GM21526 (cell line): ENCODE measurements at regions not wholly inside any gene's neighbourhood (a gene's known extent, or its start where the extent isn't known, plus 50 kb on each side); places are given as distances from the start of the nearest gene placed in this dataset.
"Not testable (repeated sequence)": the region's sequence is repeated elsewhere in the genome, so short reads cannot be mapped to it uniquely, and the experiment has no call there.

Source experiments
- ATAC-seq: cut with Tn5 transposase; IDR thresholded peaks from one replicate; pipeline ENCODE4 v1.9.1; 2021; ENCODE audit warnings: moderate library complexity; ENCODE audit not compliant: unreplicated experiment, low FRiP score

- not testable (repeated sequence) for ATAC-seq
Observed at GRCh38 chr2:49692022-49692421, 537.7 kb upstream of the FSHR start.

GRCh38 chr2:49687918-49688317, 533.6 kb upstream of the FSHR start:
- peak; percentile 61 for ATAC-seq

DNA sequence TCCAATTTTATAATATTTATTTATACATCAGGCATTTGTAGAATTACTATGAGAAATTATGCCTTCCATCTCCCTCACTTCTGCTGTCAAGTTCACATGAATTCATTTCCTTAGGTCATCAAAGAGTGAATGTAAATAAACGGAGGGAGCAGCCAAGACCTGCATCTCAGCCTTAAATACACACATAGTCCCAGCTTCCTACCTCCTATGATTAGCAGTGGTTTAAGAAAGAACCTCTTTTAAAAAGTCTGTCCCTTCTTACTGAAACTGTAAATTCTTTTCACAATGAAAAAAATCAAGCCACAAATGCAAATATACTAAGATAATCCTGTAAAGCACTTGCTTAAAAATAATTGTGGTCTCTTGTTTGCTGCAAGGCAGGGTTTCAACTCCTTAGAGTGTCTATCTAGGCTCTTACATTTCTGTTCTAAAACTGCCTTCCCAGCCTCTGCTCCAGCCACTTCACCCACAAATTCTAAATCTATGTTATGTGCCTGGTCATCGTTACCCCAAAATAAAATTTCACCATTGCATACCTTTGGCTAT, 532.7 kb upstream of the FSHR start:
- ATAC-seq = no peak

- ATAC-seq = no peak
Observed at GRCh38 chr2:49686291-49686690, 532.0 kb upstream of the FSHR start.

DNA sequence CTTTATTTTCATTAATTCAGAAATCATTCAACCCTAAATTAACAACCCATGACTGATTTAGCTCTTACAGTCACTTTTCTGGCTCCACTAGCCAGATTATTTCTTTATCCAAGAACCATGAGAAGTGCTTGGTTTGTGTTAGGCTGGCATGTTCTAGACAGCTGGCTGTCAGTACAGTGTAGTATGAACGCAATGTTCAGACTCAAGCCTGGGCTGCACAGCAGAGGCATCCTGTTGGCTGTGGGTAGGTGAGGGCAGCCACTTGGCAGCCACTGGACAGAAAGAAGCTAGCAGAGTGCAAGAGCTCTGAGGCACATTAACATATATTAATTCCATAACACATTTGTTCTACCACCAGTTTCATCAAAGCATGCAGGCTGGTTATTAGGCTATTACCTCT, 522.9 kb upstream of the FSHR start:
- no peak for ATAC-seq

- no peak for ATAC-seq
Observed at GRCh38 chr2:49664827-49665226, 510.5 kb upstream of the FSHR start.

DNA sequence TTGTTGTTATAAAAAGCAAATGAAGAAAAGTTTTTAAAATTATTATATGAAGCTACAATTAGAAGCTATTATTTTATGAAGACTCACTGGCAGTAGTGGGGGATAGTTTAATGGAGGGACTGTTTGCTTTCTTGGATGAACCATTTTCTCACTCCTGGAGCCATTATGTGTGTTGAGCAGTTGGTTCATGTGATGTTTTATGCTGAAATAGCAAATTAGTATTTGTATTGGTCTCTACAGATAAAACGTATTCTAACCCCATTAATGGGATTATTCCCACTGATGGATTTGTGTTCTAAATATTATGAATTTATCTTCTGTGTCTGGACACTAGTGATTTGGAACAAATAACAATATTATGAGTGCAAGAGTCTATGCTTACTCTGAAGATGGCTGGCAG, 507.5 kb upstream of the FSHR start:
- ATAC-seq = no peak

- ATAC-seq = no peak
Observed at GRCh38 chr2:49656853-49657252, 502.5 kb upstream of the FSHR start.

GRCh38 chr2:49643149-49643548, 488.8 kb upstream of the FSHR start:
- ATAC-seq = no peak

DNA sequence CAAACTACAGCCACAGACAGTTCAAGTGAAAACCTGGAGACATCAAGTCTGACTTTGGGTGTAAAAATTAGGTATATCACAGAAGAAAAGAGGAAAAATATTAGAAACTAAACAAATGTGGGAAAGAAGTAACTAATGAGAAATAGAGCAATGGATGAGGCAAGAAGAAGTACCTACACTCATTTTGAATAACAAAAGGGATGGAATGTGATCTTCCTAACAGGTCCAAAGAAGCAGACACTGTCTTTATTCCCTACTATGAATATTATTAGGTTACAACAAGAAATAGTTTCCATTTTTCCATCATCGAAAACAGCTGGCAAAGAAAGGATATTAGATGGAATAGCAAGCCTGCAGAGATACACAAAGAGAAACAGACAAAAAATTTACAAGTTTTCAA, 486.3 kb upstream of the FSHR start:
- ATAC-seq = no peak

- no peak for ATAC-seq
Observed at GRCh38 chr2:49621016-49621415, 466.7 kb upstream of the FSHR start.

- no peak for ATAC-seq
Observed at GRCh38 chr2:49619804-49620203, 465.5 kb upstream of the FSHR start.

DNA sequence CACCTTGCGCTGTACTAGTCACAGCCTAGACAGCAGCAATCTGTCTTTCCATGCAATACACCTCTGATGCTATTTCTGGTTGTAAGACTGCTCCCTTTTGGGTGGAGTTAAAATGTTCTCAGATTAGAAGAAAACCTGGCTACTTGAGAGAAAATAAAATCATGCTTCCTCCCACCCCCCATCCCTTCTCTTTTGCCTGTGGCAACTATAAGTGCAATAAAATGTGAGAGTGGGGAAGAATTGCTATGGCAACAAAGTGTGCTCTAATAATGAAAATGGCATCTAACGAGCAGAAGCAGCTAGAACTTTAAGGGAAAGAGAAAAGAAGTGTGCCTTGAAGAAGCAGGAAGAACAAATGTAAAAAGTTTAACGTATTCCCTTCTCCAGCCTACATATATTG, 464.2 kb upstream of the FSHR start:
- ATAC-seq = no peak

DNA sequence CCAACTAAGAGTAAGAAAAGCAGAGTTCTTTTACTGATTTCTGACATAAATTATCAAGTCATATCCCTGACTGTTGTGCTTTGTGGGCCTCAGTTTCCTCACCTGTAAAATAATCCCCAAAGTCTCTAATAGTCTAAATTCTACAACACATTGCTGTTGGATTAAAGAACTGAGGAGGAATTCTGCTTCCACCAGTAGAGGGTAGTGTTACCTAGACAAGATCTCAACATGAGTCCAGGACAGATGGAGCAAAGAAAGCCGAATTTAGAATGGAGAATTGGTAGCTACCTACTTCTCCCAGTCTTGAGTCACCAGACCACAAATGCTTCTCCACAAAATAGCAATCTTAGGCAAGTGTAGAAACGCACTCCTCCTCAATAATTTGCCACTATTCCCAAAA, 462.5 kb upstream of the FSHR start:
- ATAC-seq = no peak

GRCh38 chr2:49611796-49612195, 457.5 kb upstream of the FSHR start:
- not testable (repeated sequence) for ATAC-seq

GRCh38 chr2:49600524-49600923, 446.2 kb upstream of the FSHR start:
- no peak for ATAC-seq

DNA sequence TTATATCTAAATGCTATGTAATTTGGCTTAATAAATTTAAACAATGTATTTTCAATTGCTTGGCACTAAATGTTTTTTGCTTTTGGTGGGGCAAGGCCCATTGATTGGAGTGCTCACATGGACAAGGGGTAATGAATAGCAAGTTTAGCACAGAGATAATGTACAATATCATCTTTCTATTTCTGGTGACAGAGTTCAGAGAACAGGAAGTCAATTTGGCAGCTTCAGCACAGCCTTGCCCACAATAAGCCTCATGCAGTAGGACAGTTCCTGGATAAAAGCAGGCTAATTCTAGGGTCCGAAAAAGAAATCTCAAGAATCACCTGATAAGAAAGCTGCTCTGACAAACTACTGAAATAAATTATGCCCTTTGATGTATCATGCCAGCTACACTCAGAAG, 443.9 kb upstream of the FSHR start:
- ATAC-seq = no peak

DNA sequence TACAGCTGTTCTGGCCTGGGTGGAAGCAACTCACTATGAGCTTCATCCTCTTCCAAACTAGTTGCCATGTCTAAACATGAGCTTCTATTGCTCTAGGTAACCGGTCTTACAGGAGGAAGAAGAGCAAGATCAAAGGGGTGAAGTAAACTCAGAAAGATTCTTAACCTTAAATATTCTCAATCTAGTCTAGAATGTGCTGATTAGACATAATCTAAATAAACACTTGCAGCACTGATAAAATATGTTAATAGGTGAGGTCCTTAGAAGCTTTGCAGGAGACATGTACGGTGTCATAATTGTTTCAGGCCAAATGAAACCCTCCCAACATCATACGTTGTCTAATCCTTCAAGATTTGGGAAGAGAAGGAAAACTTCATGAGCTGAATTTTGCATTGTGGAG, 431.6 kb upstream of the FSHR start:
- no peak for ATAC-seq

GRCh38 chr2:49582946-49583345, 428.6 kb upstream of the FSHR start:
- no peak for ATAC-seq

DNA sequence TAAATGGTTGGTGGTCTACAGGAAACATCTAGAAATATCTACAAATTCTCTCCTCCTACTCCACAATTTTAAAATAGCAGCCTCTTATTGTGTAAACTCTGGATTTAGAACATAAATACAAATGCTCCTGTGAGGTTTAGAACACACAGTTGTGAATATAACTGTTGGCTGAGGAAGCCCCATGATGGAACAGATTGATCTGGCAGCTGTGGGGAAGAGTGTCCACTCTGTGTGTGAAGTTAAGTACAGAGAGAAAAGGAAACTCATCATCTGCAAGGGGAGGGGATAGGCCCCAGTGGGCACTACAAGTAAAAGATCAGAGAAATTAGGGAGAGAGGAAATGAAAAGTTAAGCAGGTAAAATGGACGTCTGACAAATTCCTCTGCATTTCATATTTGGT, 422.7 kb upstream of the FSHR start:
- ATAC-seq = no peak

- no peak for ATAC-seq
Observed at GRCh38 chr2:49569176-49569575, 414.9 kb upstream of the FSHR start.

GRCh38 chr2:49567811-49568600, 413.7 kb upstream of the FSHR start:
- no peak for ATAC-seq
